HG02938 (cell line): ENCODE measurements at regions not wholly inside any gene's neighbourhood (a gene's known extent, or its start where the extent isn't known, plus 50 kb on each side); places are given as distances from the start of the nearest gene placed in this dataset.
"Not testable (repeated sequence)": the region's sequence is repeated elsewhere in the genome, so short reads cannot be mapped to it uniquely, and the experiment has no call there.

Experiments
- ATAC-seq: cut with Tn5 transposase; IDR thresholded peaks from one replicate; pipeline ENCODE4 v1.9.1; 2021; ENCODE audit warnings: mild to moderate bottlenecking, moderate library complexity; ENCODE audit not compliant: unreplicated experiment

DNA sequence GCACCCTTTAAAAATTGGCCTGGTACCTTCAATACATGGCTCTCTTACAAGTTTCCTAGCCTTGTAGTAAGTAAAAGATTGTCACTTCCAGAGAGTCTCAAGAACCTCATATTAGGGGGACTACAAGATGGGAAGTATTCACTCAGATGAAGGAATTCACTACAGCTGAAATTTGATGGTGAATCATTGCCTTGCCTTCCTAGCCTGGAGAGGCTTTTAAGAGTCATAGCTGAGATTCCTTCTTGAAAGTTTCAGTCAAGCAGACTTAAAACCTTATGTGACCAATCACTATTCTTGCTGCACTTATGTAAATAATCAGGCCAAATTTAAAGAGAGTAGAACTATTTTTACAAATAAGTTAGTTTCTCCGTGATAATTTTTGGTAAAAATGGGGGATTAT is 451.6 kb downstream of the TRHDE start:
- ATAC-seq: no peak

- no peak for ATAC-seq
Observed at GRCh38 chr12:72729451-72730010, 457.4 kb downstream of the TRHDE start.

- ATAC-seq: no peak
Observed at GRCh38 chr12:72734581-72734980, 462.4 kb downstream of the TRHDE start.

DNA sequence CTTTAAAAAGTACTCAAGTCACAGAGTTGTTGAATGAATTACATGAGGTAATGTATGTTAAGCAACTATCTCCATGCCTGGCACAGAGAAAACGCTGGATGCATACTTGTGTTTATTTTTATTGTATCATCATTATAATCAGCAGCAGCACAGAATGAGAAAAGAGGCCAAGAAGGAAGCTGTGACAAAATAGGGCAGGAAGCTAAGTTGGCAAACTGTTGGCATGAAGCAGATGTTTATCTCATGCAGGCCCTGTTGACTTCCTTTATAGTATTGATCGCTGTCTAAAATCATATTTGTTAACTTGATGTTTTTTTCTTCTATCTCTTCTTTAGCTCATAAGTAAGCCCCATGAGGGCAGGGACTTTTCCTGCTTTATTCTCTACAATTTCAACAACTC is 466.6 kb downstream of the TRHDE start:
- no peak for ATAC-seq

- ATAC-seq: no peak
Observed at GRCh38 chr12:72740064-72740463, 467.9 kb downstream of the TRHDE start.

DNA sequence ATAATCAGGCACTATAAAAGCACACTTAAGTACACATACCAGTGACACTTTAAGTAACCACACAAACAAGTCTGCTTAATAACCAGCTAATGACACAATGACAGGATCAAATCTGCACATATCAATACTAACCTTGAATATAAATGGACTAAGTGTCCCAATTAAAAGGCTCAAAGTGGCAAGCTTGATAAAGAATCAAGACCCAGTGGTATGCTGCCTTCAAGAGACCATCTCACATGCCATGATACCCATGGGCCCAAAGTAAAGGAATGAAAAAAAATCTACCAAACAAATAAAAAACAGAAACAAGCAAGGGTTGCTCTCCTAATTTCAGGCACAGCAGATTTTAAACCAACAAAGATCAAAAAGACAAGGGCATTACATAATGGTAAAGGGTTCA is 470.4 kb downstream of the TRHDE start:
- ATAC-seq: no peak

- no peak for ATAC-seq
Observed at GRCh38 chr12:72746048-72746447, 473.9 kb downstream of the TRHDE start.

DNA sequence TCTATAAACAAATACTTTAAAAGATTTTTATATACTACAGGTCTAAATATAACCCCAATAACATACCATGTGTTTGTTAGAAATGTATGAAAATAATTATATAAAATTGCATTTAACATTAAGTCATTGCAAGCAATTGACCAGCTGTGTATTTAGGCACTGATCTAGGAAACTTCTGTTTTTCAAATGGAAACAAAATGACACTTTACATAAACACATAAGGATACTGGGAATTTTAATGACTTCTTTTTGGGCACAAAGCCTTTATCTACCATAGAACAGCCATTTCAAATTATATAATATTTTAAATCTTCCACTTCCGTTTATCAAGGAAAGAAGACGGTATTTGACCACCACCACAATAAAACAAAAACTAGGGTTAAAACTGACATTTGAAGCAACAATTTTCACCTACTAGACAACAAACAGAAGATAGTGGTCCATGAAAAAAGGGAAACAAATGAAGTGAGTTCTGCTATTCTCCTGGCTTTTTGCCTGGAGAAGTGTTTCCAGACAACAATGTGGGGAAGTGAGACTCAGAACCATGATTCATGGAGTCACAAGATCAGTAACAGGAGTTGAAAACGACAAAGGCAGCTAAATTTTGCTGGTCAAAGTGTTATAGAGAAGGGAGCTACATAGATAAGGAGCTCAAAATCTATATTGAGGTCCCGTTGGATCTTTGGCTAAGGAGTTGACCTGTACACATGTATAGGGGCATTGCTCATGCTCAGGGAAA is 475.1 kb downstream of the TRHDE start:
- ATAC-seq: no peak

- no peak for ATAC-seq
Observed at GRCh38 chr12:72748971-72749370, 476.8 kb downstream of the TRHDE start.

DNA sequence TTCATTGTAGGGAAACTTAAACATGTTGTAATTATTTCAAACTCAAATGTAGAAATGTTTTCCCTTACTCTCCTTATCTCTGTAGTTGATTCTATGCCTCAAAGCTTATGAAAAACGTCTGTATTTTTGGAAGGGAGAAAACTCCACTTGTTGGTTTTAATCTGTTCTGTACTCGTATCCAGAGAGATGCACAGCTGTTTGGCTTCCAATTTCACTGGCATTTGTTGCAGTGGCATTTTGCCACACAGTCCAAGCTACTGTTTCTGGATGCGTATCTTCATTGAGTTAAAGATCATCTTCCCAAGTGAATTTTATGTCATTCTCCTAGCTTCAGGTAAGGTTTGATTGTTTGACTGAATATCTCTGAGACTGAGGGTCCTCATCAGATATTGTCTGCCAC is 481.4 kb downstream of the TRHDE start:
- no peak for ATAC-seq

- ATAC-seq: not testable (repeated sequence)
Observed at GRCh38 chr12:72754026-72754425, 481.9 kb downstream of the TRHDE start.

DNA sequence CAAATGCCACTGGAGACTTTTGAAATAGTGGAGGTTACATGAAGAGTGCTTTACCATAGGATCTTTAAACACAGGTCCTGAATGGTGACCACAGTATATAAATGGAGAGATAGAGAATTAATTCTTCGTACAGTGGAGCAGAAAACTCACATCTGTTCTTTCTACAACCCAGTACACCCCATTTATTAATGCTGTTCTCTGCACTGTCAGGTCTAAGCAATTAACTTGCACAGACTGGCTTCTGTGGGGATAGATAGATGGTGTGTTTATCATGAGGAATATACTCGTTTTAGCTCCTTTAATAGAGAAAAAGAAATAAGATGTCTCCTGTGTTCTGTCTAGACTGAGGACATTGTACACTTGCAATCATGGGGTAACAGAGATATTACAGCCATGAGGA is 494.3 kb downstream of the TRHDE start:
- no peak for ATAC-seq

DNA sequence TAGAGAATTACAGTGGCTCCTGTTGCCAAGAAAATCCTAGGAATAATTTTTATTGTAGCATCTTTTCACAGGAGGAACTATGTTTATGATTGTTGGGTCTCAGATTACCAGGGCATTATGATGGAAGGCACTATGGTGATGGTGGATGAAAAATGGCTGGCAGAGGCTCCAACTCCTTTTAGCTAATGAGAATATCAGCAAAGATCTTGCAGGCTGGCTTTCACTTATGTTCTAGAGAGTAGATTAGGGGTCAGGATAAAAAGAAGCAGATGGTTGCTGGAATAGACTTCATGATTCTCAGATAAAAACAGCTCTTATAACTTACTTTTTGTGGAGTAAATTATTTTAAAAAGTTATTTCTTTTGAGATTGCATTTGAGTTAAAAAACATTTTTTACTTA is 501.9 kb downstream of the TRHDE start:
- no peak for ATAC-seq

DNA sequence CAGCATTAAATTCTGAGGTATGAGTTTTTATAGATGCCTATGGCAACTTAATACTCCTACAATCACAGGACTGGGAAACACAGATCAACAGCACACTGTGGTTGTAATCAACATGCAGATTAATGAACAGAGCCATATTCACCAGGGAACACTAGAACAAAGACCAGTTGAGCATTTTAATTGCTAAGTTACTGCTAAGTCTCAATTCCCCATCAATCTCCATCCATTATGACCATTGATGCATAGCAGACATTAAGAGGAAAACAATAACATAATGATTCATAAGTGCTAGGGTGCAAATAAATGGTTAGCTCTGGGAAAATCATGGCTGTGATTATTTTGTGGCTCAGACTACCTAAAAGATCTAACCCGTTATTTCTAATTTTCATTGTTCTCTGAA is 505.6 kb downstream of the TRHDE start:
- ATAC-seq: no peak

DNA sequence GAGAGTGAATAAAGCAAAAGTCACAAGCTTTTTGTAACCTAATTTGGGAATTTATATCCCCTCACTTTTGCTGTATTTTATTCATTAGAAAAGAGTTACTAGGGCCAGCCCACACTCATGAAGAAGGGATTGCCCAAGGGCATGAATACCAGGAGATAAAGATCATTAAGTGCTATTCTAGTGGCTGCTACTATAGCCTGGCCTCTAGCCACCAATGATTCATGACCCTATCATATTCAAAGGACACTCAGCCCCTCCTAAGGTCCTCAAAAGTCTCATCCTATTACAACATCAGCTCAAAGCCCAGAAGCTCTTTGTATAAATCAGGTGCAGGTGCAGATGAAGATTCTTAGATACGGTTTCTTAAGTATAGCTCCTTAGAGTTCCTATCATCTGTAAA is 518.1 kb downstream of the TRHDE start:
- no peak for ATAC-seq

GRCh38 chr12:72792889-72793288 is 520.7 kb downstream of the TRHDE start:
- no peak for ATAC-seq

- ATAC-seq: no peak
Observed at GRCh38 chr12:72793796-72794195, 521.6 kb downstream of the TRHDE start.

DNA sequence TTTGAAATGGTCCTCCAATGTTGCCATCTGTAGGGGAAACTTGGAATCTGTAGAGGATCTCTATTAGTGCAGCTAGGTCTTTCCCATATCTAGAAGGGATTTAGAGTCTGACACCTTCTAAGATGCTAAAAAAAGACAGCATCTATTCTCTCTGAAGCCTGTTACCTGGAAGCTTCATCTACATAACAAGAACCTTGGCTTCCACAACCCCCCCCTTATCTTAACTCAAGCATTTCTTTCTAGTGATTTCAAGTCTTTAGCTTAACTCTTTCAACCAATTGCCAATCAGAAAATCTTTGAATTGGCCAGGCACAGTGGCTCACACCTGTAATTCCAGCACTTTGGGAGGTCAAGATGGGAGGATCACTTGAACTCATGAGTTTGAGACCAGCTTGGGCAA is 543.3 kb downstream of the TRHDE start:
- no peak for ATAC-seq

- no peak for ATAC-seq
Observed at GRCh38 chr12:72828662-72829324, 556.6 kb downstream of the TRHDE start.

- ATAC-seq: no peak
Observed at GRCh38 chr12:72829838-72830237, 557.7 kb downstream of the TRHDE start.

DNA sequence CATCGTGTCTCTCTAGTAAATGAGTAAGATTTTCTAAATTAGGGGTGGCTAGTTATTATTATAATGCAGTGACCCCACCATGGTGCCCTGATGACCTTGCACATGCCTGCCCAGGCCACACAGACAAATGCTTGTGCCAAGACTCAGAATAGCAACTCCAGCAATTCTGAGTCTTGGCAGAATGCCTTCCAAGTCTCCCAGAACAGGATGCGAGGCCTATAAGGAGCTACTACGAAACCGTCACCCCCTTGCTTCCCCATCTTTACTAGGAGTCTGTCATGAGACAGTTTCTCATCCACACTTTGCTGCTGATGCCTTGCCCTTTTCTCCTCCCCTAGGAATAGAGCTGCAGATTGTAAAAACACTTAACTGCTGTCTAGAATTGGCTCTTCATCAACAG is 559.9 kb downstream of the TRHDE start:
- no peak for ATAC-seq

- no peak for ATAC-seq
Observed at GRCh38 chr12:72836194-72836593, 564.0 kb downstream of the TRHDE start.
